ENCODE measurements at regions not wholly inside any gene's neighbourhood (a gene's known extent, or its start where the extent isn't known, plus 50 kb on each side); places are given as distances from the start of the nearest gene placed in this dataset.
A peak's percentile ranks its signal among the peaks of the same experiment; 100 is the strongest.

- Histone ChIP-seq H3K4me3 (replicated peaks in 1 of 3) (no peak overlapping the region), H3K36me3 (no peaks in the 10 kb centered on the region), H3K4me1 (peaks cover 13 to 38% of the 10 kb centered on the region in 2 donors), H3K27ac (no peak overlapping the region), H3K9me3 (no peaks in the 10 kb centered on the region), H3K27me3 (no peaks in the 10 kb centered on the region)
- intact Hi-C loops (cut with DNase I), result no loop called here
- WGBS, 2 donors, result 75 to 82% methylated on average over 15 of the region's 15 CpGs
- TF ChIP-seq POLR2A (IDR thresholded peaks at IDR 0.05), result no peak
- DNase-seq, result no peak
Measured at GRCh38 chr2:2657121-2657962, 326.3 kb upstream of the MYT1L start.

- 25 to 31% methylated on average over 21 of the region's 21 CpGs for WGBS, 2 donors
- intact Hi-C loops (cut with DNase I), result no loop called here
- Histone ChIP-seq H3K36me3 (no peaks in the 10 kb centered on the region), H3K27me3 (no peaks in the 10 kb centered on the region), H3K4me3 (replicated peaks in 1 of 3) (no peak overlapping the region), H3K4me1 (peaks cover 10 to 36% of the 10 kb centered on the region in 2 donors), H3K9me3 (no peaks in the 10 kb centered on the region), H3K27ac (no peak overlapping the region)
- no peak for TF ChIP-seq CTCF (IDR thresholded peaks at IDR 0.05)
- no peak for TF ChIP-seq POLR2A (IDR thresholded peaks at IDR 0.05)
- peak; percentile 34 to 57 for DNase-seq
Measured at GRCh38 chr2:2656115-2657011, 325.3 kb upstream of the MYT1L start.

GRCh38 chr2:2655453-2656114, 324.5 kb upstream of the MYT1L start:
- H3K36me3 ChIP-seq, result no peaks in the 10 kb centered on the region
- H3K27ac ChIP-seq, result no peak overlapping the region
- no peak overlapping the region for H3K4me3 ChIP-seq (replicated peaks in 1 of 3)
- H3K27me3 ChIP-seq, result no peaks in the 10 kb centered on the region
- no peaks in the 10 kb centered on the region for H3K9me3 ChIP-seq
- no peak for DNase-seq
- TF ChIP-seq CTCF (IDR thresholded peaks at IDR 0.05) (no peak), POLR2A (IDR thresholded peaks at IDR 0.05) (no peak)
- WGBS, 2 donors, result 65 to 71% methylated on average over 8 of the region's 8 CpGs
- H3K4me1 ChIP-seq, result peaks cover 10 to 30% of the 10 kb centered on the region in 2 donors
- intact Hi-C loops (cut with DNase I), result no loop called here

GRCh38 chr2:2653231-2653630, 322.2 kb upstream of the MYT1L start:
- Histone ChIP-seq H3K4me3 (replicated peaks in 1 of 3) (no peak overlapping the region), H3K27me3 (no peaks in the 10 kb centered on the region), H3K4me1 (peaks cover 10 to 30% of the 10 kb centered on the region in 2 donors), H3K9me3 (no peaks in the 10 kb centered on the region), H3K36me3 (no peaks in the 10 kb centered on the region), H3K27ac (peak overlapping the region in 2 of 3 donors; percentile 1 to 24)
- DNase-seq, result peak; percentile 52
- TF ChIP-seq CTCF (IDR thresholded peaks at IDR 0.05) (no peak), POLR2A (IDR thresholded peaks at IDR 0.05) (no peak)
- WGBS, 2 donors, result 36 to 44% methylated on average over 5 of the region's 5 CpGs
- intact Hi-C loops (cut with DNase I), result no loop called here

GRCh38 chr2:2650608-2651375, 319.7 kb upstream of the MYT1L start:
- Histone ChIP-seq H3K27me3 (no peaks in the 10 kb centered on the region), H3K4me3 (replicated peaks in 1 of 3) (no peak overlapping the region), H3K36me3 (no peaks in the 10 kb centered on the region), H3K9me3 (no peaks in the 10 kb centered on the region), H3K27ac (no peak overlapping the region), H3K4me1 (peaks cover 0 to 20% of the 10 kb centered on the region in 2 donors)
- 90 to 92% methylated on average over 15 to 18 of the region's 20 CpGs for WGBS, 2 donors
- intact Hi-C loops (cut with DNase I), result no loop called here
- TF ChIP-seq POLR2A (IDR thresholded peaks at IDR 0.05) (no peak), CTCF (IDR thresholded peaks at IDR 0.05) (no peak)
- DNase-seq, result no peak

Measured in thyroid gland (tissue), 4 donors.